Ovary (tissue), 7 donors: ENCODE measurements at regions not wholly inside any gene's neighbourhood (a gene's known extent, or its start where the extent isn't known, plus 50 kb on each side); places are given as distances from the start of the nearest gene placed in this dataset.

ENCODE experiments used
- DNase-seq, 5 donors: peaks; one replicate each; pipeline ENCODE4 v3.0.0-alpha.2; 2019 to 2020
- H3K27ac ChIP-seq, 2 donors: fragments of 200-600 bp; one replicate each; pipeline versions ENCODE4 v1.5.1 to v1.8.0; 2019 to 2022
- H3K27me3 ChIP-seq: fragments of 200-600 bp; one replicate; pipeline ENCODE4 v1.8.0; 2022
- H3K36me3 ChIP-seq: fragments of 200-600 bp; sonication (generic); one replicate; pipeline ENCODE4 v1.5.1; 2019
- H3K4me1 ChIP-seq: one replicate; pipeline ENCODE4 v1.8.1; 2013; ENCODE audit warnings: mild to moderate bottlenecking, moderate library complexity; ENCODE audit not compliant: insufficient read depth
- H3K4me3 ChIP-seq: fragments of 200-600 bp; sonication (generic); one replicate; pipeline ENCODE4 v1.5.1; 2017
- H3K9me3 ChIP-seq, 2 donors: fragments of 200-600 bp in 1 of 2; sonication (generic) in 1 of 2; one replicate each; pipeline versions ENCODE4 v1.5.1 to v1.8.1; 2013 to 2019; ENCODE audit warnings: mild to moderate bottlenecking in 1 of 2, moderate library complexity in 1 of 2
- CTCF ChIP-seq, 3 donors: fragments of 450-650 bp in 2 of 3; fragments of 200-600 bp in 1 of 3; IDR thresholded peaks; one replicate each; pipeline versions ENCODE4 v1.5.1 to v1.8.0; 2016 to 2022; ENCODE audit warnings: antibody characterized with exemption in 3 of 3, mild to moderate bottlenecking in 1 of 3
- EP300 ChIP-seq: sonication (generic); formaldehyde crosslinking; IDR thresholded peaks from one replicate; pipeline ENCODE4 v1.6.1; 2017; ENCODE audit warnings: antibody characterized with exemption
- POLR2A ChIP-seq: fragments of 450-650 bp; IDR thresholded peaks from one replicate; pipeline ENCODE4 v1.6.1; 2017; ENCODE audit warnings: antibody characterized with exemption, mild to moderate bottlenecking, moderate library complexity
- WGBS, 3 donors: extraction: QIAGEN DNeasy Blood & Tissue Kit in 1 of 3; methylation state at CpG; one replicate each; pipeline versions ENCODE4 v1.1.5 to v1.1.7; 2013 to 2017; 5-methylcytosine and 5-hydroxymethylcytosine counted together
- intact Hi-C, 4 donors: fragments of 100-400 bp; cut with DNase I; formaldehyde crosslinking; loops; one replicate each; pipeline versions ENCODE4 v1.11.0 to v1.15.1; 2022 to 2023
- donor health status: DM: no; HTN: no; CAD: no; lungs with moderate emphysema.
- donor health status: DM: no; HTN: no; CAD: no.
- donor health status: Bipolar disorder and iron deficiency.
- donor health status: DM: no; HTN: no; CAD: no.
- donor health status: DM: yes; HTN: yes; CAD: no.

GRCh38 chr15:38921471-38921870 lies 356.9 kb upstream of the RASGRP1 start:
- Histone ChIP-seq H3K36me3 (no peaks in the 10 kb centered on the region), H3K9me3 (no peaks in the 10 kb centered on the region), H3K27me3 (no peaks in the 10 kb centered on the region), H3K27ac (no peak overlapping the region), H3K4me1 (no peaks in the 10 kb centered on the region), H3K4me3 (no peak overlapping the region)
- TF ChIP-seq POLR2A (no peak), EP300 (no peak), CTCF (IDR thresholded peaks at IDR 0.05) (no peak)
- no peak for DNase-seq
- 68 to 83% (median 79%) methylated on average over 2 of the region's 2 CpGs for WGBS, 3 donors
- intact Hi-C loops: no loop called here

GRCh38 chr15:38928431-38928830 lies 363.8 kb upstream of the RASGRP1 start:
- no peak for DNase-seq
- Histone ChIP-seq H3K27me3 (no peaks in the 10 kb centered on the region), H3K36me3 (no peaks in the 10 kb centered on the region), H3K27ac (no peak overlapping the region), H3K4me3 (no peak overlapping the region), H3K9me3 (no peaks in the 10 kb centered on the region), H3K4me1 (no peaks in the 10 kb centered on the region)
- intact Hi-C loops: no loop called here
- TF ChIP-seq POLR2A: no peak
- no peak for TF ChIP-seq EP300
- TF ChIP-seq CTCF (IDR thresholded peaks at IDR 0.05): no peak
- 33 to 68% (median 56%) methylated on average over 1 of the region's 1 CpG for WGBS, 3 donors

GRCh38 chr15:38930851-38931572 lies 366.4 kb upstream of the RASGRP1 start:
- H3K4me1 ChIP-seq: no peaks in the 10 kb centered on the region
- TF ChIP-seq EP300: no peak
- no peak for TF ChIP-seq CTCF (IDR thresholded peaks at IDR 0.05)
- TF ChIP-seq POLR2A: no peak
- no peaks in the 10 kb centered on the region for H3K27me3 ChIP-seq
- DNase-seq: no peak
- intact Hi-C loops: no loop called here
- no peaks in the 10 kb centered on the region for H3K9me3 ChIP-seq
- H3K27ac ChIP-seq: no peak overlapping the region
- 88 to 98% (median 96%) methylated on average over 9 of the region's 9 CpGs for WGBS, 3 donors
- no peak overlapping the region for H3K4me3 ChIP-seq
- no peaks in the 10 kb centered on the region for H3K36me3 ChIP-seq

GRCh38 chr15:38941399-38941953 lies 376.9 kb upstream of the RASGRP1 start:
- WGBS, 3 donors: 44 to 51% (median 49%) methylated on average over 6 of the region's 6 CpGs
- H3K27me3 ChIP-seq: no peaks in the 10 kb centered on the region
- intact Hi-C loops: no loop called here
- DNase-seq: no peak
- H3K27ac ChIP-seq: no peak overlapping the region
- no peaks in the 10 kb centered on the region for H3K4me1 ChIP-seq
- H3K9me3 ChIP-seq: no peaks in the 10 kb centered on the region
- H3K36me3 ChIP-seq: no peaks in the 10 kb centered on the region
- TF ChIP-seq CTCF (IDR thresholded peaks at IDR 0.05) (no peak), EP300 (no peak), POLR2A (no peak)
- H3K4me3 ChIP-seq: no peak overlapping the region
